ENCODE measurements at regions not wholly inside any gene's neighbourhood (a gene's known extent, or its start where the extent isn't known, plus 50 kb on each side); places are given as distances from the start of the nearest gene placed in this dataset.
"Not testable (repeated sequence)": the region's sequence is repeated elsewhere in the genome, so short reads cannot be mapped to it uniquely, and the experiment has no call there.

DNA sequence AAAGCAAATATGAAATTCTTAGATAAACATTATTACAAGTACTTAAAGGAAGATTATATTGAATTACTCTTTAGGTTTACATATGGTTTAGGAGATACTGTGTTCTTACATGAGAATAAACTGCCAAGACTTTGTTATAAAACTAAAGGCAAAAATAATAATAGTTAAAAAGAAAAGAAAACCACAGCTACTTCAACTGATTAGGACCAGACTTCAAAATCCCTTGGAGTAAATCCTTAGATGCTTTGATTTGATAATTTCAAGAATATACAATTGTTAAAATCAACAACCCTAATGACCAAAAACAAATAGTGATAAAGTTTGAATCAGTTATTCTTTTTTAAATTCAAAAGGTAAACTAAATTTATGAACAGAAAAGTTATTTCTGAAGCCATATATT is 389.6 kb upstream of the COX7C start:
- DNase-seq (ENCODE audit: low read depth in 2 of 2): no peak

DNA sequence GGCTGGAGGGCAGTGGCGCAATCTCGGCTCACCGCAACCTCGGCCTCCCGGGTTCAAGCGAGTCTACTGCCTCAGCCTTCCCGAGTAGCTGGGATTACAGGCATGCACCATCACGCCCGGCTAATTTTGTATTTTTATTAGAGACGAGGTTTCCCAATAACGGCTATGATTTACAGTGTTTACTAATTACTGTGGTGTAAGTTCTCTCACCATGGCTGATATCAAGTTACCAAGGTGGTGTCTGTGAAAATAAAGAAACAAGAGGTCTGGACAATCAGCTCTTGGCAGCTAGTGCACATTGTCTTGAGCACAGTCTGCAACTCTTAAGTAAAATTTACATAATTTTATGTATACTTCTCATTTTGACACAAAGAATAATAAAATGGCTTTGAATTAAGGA is 385.5 kb upstream of the COX7C start:
- no peak for DNase-seq (ENCODE audit: low read depth in 2 of 2)

DNA sequence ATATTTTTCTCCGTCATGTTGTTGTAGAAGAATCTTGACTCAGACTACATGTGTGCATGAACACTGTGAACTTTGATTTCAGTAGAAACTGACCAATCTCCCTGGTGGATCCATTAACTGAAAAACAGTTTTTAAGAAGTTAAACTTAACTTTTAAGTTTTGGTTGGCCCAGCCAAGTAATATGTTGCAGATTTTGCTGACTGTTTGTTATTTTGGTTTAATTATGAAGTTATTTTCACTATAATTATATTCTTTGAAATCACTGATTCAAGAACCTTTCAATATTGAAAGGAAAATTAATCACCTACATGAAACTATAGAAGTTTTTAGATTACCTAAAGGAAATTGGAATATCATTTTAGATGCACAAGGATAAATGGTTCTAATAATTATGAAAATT is 373.6 kb upstream of the COX7C start:
- DNase-seq (ENCODE audit: low read depth in 2 of 2): no peak

DNA sequence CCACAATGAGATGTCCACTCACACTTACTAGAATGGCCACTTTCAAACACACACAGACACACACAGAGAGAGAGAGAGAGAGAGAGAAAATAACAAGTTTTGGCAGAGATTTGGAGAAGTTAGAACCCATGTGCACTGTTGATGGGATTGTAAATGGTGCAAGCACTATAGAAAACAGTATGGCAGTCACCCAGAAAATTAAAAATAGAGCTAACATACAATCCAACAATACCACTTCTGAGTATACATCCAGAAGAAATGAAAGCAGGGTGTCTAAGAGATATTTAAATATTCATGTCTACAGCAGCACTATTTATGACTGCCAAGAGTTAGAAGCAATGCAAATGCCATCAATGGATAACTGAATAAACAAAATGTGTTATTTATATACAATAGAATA is 359.9 kb upstream of the COX7C start:
- no peak for DNase-seq (ENCODE audit: low read depth in 2 of 2)

DNA sequence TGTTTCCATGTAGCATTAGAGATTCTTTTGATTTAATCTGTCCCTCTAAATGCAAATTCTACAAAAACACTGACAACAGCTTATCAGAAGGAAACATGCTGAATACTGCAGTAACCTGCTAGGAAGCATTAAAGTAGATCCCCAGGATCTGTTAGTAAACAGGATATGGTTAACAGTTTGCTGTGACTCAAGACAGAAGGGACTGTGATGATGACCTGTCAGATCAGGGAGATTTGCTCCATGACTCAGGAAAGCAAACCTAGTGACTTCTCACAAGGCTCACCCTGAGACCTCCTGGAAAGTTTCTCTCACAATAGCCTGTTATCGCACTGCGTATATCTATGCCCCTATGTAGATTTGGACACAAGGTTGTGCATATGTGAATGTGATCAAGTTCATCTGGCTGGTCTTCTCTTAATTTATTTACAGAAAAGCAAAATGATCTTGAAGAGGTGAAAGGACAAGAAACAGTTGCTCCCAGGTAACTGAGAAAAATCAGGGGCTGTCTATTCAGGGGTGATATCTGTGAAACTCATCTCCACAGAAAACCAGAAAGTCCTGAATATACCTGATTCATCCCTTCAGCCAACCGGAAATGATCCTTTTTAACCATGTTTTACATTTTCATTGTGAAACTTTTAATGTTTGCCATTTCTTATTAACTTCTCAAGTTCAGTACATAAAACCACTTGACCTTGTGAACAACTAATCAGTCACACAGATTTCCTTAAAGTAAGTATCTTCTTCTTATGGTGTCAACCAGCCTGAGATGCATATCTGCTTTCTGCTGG is 333.1 kb upstream of the COX7C start:
- DNase-seq (ENCODE audit: low read depth in 2 of 2): not testable (repeated sequence)

DNA sequence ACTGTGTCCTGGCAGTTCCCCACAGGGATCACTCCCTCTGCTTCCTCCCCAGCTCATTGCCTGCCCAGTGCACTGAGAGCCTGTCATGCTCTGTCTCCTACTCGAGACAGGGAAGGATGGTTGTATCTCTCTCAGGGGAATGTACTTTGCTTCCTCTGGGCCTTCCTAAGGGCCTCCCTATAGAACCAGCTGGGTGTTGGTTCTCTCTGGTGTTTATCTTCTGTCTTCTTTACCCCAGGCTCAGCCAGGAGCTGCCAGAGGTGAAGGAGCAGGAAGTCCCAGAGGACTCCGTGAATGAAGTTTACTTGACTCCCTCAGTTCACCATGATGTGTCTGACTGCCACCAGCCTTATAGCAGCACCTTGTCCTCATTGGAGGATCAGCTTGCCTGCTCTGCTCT is 330.3 kb upstream of the COX7C start:
- DNase-seq (ENCODE audit: low read depth in 2 of 2): not testable (repeated sequence)

DNA sequence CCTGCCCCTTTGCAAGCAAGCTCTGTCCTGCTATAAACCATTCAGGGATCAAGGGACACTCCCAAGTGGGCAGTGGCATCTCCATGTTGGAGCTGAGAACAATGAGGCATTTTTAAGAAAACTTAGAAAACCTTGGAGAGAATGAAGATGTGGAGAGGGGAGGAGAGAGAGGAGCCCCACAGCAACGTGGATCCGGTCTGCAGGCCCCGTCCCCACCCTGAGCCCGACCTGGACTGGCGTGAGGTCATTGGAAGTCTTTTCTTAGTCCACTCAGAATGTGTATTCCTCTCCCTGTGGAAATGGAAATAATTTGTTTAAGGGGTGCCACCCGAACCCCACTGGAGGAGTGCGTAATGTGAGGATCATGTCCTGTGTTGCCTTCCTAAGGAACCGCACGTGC is 328.0 kb upstream of the COX7C start:
- not testable (repeated sequence) for DNase-seq (ENCODE audit: low read depth in 2 of 2)

DNA sequence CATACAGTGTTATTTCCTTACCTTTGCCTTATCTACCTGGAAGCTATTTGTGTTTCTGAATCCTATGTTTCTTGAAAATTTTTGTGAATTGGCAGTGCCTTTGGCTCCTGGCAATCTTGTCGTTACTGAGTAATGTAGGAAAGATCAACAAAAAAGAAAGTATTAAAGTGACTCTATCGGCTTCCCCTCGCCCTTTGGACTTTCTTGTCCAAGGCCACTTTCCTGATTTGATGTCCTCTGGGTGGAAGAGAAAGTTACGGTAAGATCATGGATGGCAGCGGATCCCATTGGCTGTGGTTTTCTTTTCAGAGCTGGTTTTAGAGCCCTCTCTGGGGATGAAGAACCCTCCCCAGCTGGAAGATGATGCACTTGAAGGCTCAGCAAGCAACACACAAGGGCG is 324.9 kb upstream of the COX7C start:
- DNase-seq (ENCODE audit: low read depth in 2 of 2): not testable (repeated sequence)

DNA sequence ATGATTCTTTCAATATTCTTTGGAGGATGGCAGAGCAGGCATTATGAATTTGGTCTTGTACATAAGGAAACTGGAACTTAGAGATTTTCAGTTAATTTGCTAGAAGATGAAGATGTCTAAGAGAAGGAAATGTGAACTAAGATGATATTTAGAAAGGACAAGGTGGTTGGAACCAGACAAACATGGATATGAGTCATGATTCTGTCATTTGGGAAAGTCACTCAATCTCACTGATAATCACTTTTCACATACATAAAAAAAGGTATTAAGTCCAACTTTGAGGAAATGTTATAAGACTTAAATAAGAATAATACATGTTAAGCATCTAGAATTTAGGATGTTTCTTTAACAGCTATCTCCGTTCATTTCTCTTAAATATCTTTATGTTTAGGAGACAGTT is 315.1 kb upstream of the COX7C start:
- DNase-seq (ENCODE audit: low read depth in 2 of 2): not testable (repeated sequence)

DNA sequence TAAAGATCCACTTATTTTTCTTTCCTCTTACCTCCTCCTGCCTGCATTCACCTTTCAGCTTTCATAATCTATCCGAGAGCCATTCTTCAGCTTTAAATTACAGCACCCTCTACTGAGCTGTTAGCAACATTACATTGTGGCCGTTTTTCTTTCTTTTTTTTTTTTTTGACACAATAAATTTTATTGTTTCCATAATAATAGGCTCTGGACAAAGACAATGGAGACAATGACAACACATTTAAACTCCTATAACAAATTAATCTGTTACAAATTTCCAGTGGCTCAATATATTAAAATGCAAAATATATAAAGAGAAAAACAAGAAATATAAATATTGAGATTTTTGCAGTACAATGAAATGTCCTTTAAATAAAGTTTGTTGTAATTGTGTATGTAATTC is 312.7 kb upstream of the COX7C start:
- DNase-seq (ENCODE audit: low read depth in 2 of 2): not testable (repeated sequence)

DNA sequence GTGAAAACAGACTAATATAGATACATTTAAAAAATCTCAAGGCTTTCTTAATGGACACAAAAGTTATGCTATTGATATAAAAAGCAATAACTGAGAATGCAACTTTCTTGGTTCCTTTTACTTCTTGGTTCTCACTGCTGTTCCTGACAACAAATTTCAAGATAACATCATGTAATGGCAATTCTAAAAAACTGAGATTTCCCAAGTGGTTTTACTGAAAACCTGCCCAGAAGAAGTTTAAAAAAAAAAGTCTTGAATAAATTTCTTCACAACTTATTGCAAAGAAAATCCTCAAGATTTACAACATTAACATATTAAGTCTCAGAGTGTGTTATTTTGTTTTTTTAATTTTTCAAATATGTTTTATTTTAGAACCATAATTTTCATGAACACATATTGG is 302.8 kb upstream of the COX7C start:
- DNase-seq (ENCODE audit: low read depth in 2 of 2): no peak

DNA sequence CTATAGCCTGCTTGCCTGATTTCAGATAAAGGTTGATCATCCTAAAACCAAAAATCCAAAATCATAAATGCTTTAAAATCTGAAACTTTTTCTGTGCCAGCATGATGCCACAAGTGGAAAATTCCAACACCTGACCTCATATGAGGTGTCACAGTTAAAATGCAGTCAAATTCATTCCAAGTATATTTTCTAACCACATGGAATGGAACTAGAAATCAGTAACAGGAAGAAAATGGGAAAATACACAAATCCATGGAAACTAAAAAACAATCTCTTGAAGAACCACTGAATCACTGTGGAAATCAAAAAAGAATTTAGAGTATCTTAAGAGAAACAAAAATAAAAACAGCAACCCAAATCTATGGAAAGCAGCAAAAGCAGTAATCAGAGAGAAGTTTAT is 297.5 kb upstream of the COX7C start:
- DNase-seq (ENCODE audit: low read depth in 2 of 2): no peak

DNA sequence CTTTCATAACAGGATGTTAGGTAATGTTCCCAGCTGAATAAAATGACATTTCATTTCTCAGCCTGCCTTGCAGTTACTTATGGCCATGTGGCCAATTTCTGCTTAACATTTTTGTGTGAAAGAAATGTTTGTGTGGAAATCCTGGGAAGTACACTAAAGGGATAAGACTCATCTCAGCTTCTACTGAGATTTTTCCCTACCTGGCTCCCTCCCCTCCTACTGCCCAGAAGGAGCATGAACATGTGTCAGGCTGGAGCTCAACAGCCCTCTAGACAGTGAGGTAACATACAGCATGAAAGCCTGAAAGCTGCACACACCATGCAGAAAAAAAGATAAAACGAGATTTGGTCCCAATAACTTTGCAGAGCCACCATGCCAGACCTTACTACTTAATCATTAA is 288.4 kb upstream of the COX7C start:
- no peak for DNase-seq (ENCODE audit: low read depth in 2 of 2)

DNA sequence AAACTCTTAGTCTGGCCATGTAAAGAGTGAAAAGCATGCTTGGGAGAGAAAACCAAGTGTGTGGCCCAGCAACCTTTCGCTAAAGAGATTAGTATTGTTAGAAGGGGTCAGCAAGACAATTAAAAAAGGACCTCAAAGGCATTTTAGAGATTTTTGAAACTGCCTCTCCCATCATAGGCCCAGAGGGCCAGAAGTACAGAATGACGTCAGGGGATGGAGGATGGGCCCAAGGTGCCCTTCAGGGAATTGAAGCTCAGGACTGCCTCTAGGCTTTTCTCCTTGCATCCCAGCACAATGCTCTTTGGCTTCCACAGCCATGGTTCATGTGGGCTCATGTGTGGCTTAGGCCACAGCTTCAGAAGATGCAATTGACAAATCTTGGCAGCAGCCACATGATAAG is 287.0 kb upstream of the COX7C start:
- DNase-seq (ENCODE audit: low read depth in 2 of 2): no peak

DNA sequence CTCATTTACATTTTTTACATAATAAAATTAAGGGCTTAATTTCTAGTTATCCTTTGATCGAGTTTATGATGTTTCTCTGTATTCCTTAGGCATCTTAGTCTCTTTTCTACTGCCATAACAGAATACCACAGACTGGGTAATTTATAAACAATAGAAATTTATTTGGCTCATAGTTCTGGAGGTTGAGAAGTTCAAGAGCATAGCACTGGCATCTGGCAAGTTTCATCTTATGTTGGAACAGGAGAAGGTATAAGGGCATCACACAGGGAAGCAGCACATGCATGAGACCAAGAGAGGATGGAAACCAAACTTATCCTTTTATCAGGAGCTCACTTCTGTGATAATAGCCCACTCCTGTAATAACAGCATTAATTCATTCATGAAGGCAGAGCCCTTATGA is 284.9 kb upstream of the COX7C start:
- no peak for DNase-seq (ENCODE audit: low read depth in 2 of 2)

DNA sequence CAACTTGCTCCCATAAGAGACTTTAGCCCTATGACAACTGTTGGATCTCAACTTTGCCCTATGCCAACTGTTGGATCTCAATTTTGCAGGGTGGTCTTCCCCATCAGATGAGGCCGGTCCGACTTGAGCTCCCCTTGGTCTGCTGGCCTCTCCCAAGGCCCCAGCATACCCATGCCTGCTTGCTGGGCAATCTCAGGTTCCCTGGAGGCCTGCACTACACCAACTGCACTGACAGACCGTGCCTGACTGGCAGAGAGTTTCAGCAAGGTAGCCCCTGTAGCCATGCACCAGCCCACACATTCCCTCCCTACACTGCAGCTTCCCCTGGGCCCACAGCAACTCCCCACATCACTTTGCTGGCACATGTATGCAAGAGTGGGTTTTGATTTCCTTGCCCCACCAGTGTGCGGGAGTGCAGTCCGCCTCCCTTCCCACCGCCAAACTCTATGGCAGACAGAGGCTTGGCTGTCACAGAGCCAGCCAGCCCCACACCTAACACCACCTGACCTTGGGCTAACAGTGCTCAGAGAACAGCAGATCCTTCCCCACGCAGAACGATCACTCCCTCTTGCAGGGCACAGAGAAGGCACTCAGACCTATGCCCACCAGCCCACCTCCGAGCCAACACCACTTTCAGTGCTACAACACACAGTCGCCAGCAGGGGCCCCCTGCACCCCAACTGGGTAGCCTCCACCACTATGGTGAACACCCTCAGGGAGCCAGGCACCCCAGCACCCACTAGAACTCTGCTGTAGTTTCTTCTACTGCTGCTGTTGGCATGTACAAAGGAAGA is 279.9 kb upstream of the COX7C start:
- no peak for DNase-seq (ENCODE audit: low read depth in 2 of 2)

DNA sequence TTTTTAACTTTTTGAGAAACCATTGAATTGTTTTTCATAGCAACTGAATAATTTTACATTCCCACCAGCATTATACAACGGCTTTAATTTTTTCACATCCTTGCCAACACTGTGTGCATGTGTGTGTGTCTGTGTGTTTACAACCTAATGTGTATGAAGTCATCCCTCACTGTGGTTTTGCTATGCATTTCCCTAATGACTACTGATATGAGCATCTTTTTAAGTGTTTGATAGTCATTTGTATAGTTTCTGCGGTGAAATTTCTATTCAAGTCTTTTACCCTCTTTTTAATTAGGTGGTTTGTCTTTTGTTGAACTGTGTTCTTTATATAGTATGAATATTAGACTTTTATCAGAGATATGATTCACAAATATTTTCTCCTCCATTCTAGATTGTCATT is 263.1 kb upstream of the COX7C start:
- no peak for DNase-seq (ENCODE audit: low read depth in 2 of 2)

DNA sequence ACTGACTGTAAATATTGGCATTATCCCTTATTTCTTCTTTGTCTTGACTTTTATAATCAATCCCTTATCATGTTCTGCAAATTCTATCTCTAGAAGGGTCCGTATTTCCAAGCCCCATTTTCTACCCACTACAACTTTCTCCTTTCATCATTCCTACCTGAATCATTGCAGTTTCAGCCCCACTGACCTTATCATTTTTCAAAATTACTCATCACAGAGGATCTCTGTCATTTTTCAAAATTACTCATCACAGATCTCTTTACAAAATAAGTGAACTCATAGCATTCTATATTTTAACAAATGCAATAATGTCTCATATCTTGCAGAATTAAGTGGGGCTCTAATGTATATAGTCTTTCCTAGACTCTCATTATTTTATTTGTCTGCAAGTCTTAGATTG is 256.9 kb upstream of the COX7C start:
- DNase-seq (ENCODE audit: low read depth in 2 of 2): no peak

DNA sequence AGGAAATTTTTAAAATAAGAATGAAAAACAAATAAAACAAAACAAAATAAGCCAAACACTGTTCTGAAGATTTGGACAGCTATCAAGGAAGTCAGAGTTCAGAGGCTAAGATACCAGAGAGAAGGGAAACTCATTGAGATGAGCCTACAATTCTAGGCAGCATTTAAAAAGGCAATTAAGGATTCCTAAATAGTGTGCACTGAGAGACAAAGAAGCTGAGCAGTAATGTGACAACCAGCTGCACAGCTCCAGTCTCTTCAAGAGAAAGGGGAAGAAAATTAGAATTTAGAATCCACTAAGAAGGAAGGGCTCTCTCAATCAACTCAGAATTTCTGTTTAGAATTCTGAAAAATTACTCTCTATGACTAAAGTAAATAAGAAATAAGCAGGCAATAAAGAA is 246.7 kb upstream of the COX7C start:
- no peak for DNase-seq (ENCODE audit: low read depth in 2 of 2)

DNA sequence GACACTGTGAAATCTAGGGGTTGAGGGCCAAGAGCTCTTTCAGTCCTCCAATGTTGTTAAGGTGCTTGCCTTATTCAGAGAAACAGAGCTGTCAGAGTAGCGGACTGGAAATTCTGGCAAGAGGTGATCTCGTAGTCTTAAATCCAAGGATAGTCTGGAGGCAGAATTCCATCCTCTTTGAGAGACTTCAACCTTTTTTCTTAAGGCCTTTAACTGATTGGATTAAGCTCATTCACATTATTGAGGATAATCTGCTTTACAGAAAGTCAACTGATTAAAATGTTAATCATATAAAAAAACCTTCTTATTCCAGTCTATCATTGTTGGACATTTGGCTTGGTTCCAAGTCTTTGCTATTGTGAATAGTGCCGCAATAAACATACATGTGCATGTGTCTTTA is 243.1 kb upstream of the COX7C start:
- DNase-seq (ENCODE audit: low read depth in 2 of 2): no peak

DNA sequence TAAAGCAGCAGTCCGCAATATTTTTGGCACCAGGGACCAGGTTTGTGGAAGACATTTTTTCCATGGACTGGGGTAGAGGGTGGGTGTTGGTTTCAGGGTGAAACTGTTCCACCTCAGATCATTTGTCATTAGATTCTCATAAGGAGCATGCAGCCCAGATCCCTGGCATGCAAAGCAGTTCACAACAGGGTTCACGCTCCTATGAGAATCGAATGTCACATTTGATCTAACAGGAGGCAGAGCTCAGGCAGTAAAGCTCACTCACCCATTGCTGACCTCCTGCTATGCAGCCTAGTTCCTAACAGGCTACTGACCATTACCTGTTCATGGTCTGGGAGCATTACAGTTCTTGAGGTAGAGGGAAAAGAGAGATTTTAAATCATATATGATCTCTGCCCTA is 241.5 kb upstream of the COX7C start:
- no peak for DNase-seq (ENCODE audit: low read depth in 2 of 2)

DNA sequence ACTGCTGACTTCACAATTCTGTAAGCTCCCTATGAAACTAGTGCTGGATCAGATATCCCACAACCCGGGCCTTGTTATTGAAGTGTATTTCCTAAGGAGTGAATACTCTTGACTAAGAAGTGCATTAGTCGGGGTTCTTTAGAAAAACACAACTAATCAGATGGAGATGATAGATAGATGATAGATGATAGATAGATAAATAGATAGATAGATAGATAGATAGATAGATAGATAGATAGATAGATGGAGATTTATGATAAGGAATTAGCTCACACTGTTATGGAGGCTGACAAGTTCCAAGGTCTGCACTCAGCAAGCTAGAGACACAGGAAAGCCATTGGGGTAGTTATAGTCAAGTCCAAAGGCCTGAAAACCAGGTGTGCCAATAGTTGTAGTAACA is 214.6 kb upstream of the COX7C start:
- no peak for DNase-seq (ENCODE audit: low read depth in 2 of 2)

DNA sequence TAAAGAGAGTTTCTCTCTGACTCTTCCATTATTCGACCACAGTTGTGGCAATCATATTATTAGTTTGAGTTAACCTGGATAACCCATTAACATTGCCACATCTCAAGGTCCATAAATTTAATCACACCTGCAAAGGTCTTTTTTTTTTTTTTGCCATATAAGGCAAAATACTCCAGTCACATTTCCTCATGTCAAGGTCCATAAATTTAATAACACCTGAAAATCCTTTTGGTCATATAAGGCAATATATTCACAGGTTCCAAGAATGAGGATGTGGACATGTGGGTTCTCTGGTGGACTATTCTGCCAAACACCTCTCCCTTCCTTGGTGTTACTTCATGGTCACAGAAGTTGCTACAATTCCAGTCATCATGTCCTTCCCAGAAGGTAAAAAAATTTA is 213.5 kb upstream of the COX7C start:
- DNase-seq (ENCODE audit: low read depth in 2 of 2): no peak

All from fibroblast of skin of left quadriceps (primary cell).